GM12891 (cell line): ENCODE measurements at regions not wholly inside any gene's neighbourhood (a gene's known extent, or its start where the extent isn't known, plus 50 kb on each side); places are given as distances from the start of the nearest gene placed in this dataset.

ENCODE experiments used
- DNase-seq: peaks from one replicate; pipeline ENCODE4 v3.0.0; 2011; ENCODE audit warnings: low spot score; ENCODE audit not compliant: insufficient read length
- FAIRE-seq: peaks from 2 replicates; lab custom pipeline; 2011; peaks lifted over from hg19 to GRCh38; lab: Jason Lieb, UNC
- PAX5 ChIP-seq: IDR thresholded peaks from 2 replicates; pipeline ENCODE4 v1.6.1; 2011; ENCODE audit warnings: low read length, moderate library complexity, mild to moderate bottlenecking; ENCODE audit not compliant: insufficient read depth, severe bottlenecking
- POLR2A ChIP-seq: IDR thresholded peaks from 2 replicates; pipeline ENCODE4 v1.6.1; 2011; ENCODE audit warnings: low read depth, low read length, control low read depth
- POLR2AphosphoS5 ChIP-seq: IDR thresholded peaks from 2 replicates; pipeline ENCODE4 v1.6.1; 2011; ENCODE audit warnings: low read depth, low read length, control low read depth
- POU2F2 ChIP-seq: IDR thresholded peaks from 2 replicates; pipeline ENCODE4 v1.6.1; 2011; ENCODE audit warnings: low read depth, mild to moderate bottlenecking, control low read depth, low read length, moderate library complexity
- SPI1 ChIP-seq: IDR thresholded peaks from 2 replicates; pipeline ENCODE4 v1.6.1; 2011; ENCODE audit warnings: low read depth, low read length, control low read depth
- TAF1 ChIP-seq: IDR thresholded peaks from 2 replicates; pipeline ENCODE4 v1.6.1; 2011; ENCODE audit warnings: low read depth, low read length, control low read depth

DNA sequence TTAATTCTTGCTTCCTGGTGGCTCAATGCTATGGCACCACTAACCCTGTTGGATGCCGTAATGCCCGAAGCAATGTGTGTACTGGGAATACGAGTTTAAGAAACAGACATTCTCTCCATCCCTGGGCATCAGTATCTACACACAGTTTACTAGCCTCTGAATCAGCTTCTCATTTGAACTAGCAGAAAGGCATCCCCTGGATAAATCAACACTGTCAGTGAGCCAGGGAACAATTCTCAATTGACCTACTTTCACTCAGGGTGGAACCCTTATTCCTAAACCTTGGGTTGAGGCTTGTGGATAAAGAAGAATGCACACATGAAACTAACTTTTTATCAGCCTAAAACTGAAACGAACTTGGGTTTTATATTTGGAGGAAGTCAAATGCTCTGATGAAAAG is 331.0 kb downstream of the GADD45G start:
- no peak for FAIRE-seq
- TF ChIP-seq POLR2A, result no peak
- no peak for TF ChIP-seq POLR2AphosphoS5
- TF ChIP-seq TAF1, result no peak
- DNase-seq, result no peak

DNA sequence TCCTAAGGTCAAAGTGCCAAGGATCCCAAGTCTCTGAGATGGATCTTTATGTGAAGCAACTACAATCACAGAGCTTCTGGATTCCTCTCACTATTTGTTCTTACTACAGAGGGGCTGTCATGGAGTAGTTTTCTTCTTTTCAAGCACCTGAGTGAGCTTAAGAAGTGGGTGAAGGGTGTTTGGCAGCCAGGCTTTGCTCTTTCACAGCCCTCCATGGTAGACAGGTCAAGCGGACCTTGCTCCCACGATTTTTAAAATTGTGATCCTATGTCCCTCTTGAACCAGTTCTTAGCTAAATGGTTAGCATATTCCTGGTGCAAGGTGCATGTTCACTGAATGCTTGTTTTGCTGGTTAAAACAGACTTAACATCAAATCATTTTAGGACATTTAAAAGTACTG is 332.2 kb downstream of the GADD45G start:
- FAIRE-seq, result no peak
- no peak for DNase-seq
- TF ChIP-seq POLR2A (no peak), PAX5 (no peak), POU2F2 (no peak), SPI1 (no peak), TAF1 (no peak), POLR2AphosphoS5 (no peak)

DNA sequence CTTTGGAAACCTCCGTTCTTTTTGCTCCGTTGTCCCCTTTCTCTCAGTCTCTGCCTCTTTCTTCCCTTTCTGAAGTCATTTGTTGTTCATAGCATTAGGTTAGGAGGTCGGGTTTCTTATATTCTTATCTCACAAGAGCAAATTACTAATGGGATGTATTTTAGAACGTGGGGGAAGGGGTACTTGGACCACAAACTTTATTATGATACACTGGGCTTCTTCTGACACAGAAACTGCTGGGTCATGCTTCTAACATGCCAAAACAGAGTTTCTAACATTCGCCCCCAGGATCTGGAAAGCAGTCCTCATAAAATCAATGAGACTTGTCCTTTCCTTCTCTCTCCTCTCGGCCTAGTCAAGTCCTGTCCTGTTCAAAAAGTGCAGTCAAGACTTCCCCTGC is 334.4 kb downstream of the GADD45G start:
- DNase-seq (no peak), FAIRE-seq (no peak)
- no peak for TF ChIP-seq PAX5
- TF ChIP-seq SPI1, result no peak
- TF ChIP-seq TAF1, result no peak
- no peak for TF ChIP-seq POLR2AphosphoS5
- TF ChIP-seq POLR2A, result no peak
- no peak for TF ChIP-seq POU2F2

DNA sequence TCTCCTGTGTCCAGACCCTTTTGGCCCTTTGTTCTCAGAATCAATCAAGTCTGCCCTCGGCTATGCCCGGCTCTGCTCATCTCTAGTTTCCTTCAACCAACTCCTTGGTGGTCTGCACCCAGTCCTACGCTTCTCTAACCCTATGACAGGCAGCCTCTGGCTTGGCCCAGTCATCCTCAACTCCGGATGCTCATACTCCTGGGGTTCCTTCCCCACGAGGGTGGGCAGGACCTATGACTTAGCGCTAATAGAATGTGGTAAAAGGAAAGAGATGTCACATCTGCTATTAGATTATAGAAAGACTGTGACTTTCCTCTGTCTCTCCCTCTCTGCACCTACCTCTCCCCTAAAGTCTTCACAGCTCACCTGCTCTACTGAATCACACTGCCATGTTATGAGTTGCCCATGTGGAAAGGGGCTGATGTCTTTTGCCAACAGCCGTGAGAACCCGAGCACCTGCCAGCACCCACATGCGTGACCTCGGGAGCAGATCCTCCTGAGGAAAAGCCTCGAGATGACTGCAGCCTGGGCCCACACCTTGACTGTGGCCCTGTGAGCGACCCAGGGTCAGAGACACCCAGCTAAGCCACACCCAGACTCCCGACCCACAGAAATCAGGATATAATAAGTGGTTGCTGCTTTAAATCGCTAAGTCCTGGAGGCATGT is 334.9 kb downstream of the GADD45G start:
- no peak for TF ChIP-seq PAX5
- no peak for TF ChIP-seq TAF1
- TF ChIP-seq POLR2AphosphoS5, result no peak
- TF ChIP-seq SPI1, result no peak
- TF ChIP-seq POLR2A, result no peak
- no peak for TF ChIP-seq POU2F2
- DNase-seq (no peak), FAIRE-seq (no peak)

DNA sequence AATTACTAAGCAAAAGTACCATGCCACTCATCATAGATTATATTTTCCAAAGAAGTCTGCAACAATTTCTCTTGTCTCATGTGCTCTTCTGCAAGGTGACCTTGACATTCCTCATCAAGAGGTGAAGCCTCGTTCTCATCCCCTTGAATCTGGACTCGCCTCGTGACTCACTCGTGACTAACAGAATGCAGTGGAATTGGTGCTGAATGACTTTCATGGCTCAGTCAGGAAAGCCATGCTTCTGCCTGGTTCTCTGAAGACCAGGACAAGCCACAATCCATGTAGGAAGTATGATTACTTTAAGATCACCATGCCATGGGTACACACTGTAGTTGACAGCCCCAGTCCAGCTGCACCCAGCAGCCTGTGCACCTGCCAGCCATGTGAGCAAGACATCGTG is 335.8 kb downstream of the GADD45G start:
- DNase-seq, result no peak
- TF ChIP-seq POU2F2 (no peak), SPI1 (no peak), POLR2AphosphoS5 (no peak), PAX5 (no peak), TAF1 (no peak), POLR2A (no peak)
- FAIRE-seq, result no peak

DNA sequence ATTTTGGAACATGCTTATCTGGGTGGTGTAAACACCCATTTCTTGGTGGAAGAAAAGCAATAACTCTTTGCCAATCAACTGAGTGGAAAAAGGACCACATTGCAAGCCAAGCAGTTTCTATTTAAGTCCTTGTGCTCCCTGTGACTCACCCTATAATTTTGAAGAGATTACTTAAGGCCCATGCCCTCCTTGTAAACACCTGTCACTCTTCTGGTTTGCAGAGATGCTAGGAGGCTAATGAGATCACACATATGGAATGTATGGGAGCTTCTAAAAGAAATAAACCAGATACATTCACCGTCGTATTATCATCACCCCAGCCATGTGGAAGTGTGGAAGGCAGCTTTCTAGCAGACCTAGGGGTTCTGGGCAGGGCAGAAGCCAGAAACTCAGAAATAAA is 337.1 kb downstream of the GADD45G start:
- DNase-seq (no peak), FAIRE-seq (no peak)

DNA sequence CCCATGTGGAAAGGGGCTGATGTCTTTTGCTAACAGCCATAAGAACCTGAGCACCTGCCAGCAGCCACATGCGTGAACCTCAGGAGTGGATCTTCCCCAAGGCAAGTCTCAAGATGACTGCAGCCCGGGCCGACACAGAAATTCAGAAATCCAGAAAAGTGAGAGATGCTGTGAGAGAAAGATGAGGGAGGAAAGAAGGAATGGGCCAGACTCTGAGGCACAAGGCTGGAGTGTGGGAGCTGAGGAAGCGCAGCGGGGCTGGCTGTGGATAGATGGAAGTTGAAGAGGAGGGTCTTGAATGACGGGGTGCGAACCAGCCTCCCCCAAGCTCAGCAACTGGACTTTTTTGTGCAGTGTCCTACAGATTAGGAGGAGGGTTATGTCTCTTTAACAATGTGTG is 337.8 kb downstream of the GADD45G start:
- TF ChIP-seq PAX5 (no peak), TAF1 (no peak), POU2F2 (no peak), POLR2AphosphoS5 (no peak), SPI1 (no peak), POLR2A (no peak)
- FAIRE-seq (no peak), DNase-seq (no peak)

More for the DNA sequence above, 337.1 kb downstream of the GADD45G start:
- TF ChIP-seq POLR2A (no peak), PAX5 (no peak), POU2F2 (no peak), POLR2AphosphoS5 (no peak), SPI1 (no peak), TAF1 (no peak)

DNA sequence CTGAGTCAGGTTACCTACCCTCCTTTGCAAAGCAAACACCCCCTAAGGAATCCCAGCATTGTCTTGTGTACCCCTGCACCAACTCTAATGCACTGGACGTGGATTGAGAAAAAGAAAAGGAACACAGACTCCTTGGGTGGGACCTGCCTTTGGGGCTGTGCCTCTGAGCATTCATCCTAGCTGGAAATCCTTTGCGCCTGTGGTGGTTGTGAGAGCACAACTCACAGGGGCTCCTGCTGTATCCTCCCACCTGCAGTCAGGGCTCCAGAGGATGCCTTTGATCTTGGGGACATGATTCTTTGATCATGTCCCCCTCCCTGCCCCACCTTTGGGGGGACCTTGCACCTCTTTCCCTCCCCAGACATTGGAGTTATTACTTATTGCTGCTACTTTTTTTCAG is 338.5 kb downstream of the GADD45G start:
- no peak for DNase-seq
- TF ChIP-seq SPI1, result no peak
- TF ChIP-seq TAF1, result no peak
- TF ChIP-seq PAX5, result no peak
- TF ChIP-seq POU2F2, result no peak
- no peak for TF ChIP-seq POLR2AphosphoS5
- no peak for TF ChIP-seq POLR2A
- no peak for FAIRE-seq

DNA sequence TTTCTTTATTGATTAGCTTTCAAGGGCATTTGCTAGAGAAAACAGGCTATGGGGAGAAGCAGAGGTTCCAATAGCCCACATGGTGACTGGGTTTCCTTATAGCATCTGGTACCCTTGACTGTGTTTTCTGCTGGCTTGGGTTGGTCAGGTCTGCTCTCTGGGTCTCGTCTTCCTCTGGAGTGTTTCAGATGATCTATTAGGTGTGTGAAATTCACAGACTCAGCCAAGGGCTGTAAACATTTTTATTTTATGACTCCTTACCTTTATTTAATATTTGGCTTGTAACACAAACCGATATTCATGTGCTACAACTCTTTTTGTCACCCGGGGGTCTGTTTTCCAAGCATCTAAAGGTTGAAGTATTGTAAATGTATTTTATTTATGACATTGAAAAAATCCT is 338.9 kb downstream of the GADD45G start:
- no peak for TF ChIP-seq SPI1
- TF ChIP-seq POLR2AphosphoS5, result no peak
- no peak for TF ChIP-seq POU2F2
- no peak for TF ChIP-seq POLR2A
- no peak for TF ChIP-seq TAF1
- no peak for TF ChIP-seq PAX5
- no peak for DNase-seq
- FAIRE-seq, result no peak

DNA sequence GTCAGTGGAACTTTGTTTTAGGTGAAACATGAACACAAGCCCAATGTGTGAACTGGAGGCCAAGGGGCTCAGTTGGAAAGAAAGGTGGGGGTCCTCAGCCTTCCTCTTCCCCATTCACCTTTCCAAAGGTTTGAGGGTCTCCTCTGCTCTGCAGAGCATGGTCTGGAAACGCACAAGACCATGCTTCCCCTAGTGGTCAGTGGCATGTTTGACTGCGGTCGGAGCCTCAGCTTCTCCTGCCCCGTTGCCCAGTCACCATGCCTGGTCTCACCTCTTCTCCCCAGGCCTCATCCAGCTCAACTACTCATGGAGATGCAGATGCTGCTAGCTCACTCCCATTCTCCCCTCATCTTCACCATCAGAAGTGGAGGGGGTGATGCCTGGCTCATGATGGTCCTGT is 340.3 kb downstream of the GADD45G start:
- FAIRE-seq, result no peak
- TF ChIP-seq SPI1 (no peak), POLR2AphosphoS5 (no peak), POLR2A (no peak), TAF1 (no peak), PAX5 (no peak), POU2F2 (no peak)
- DNase-seq, result no peak
